GM12875 (cell line): ENCODE measurements at regions not wholly inside any gene's neighbourhood (a gene's known extent, or its start where the extent isn't known, plus 50 kb on each side); places are given as distances from the start of the nearest gene placed in this dataset.

ENCODE experiments used
- H3K4me3 ChIP-seq: one replicate; pipeline ENCODE4 v1.5.1; 2011; ENCODE audit warnings: low read depth, low read length, control low read depth
- CTCF ChIP-seq: IDR thresholded peaks from 2 replicates; pipeline ENCODE4 v1.5.1; 2011; ENCODE audit warnings: low read depth, mild to moderate bottlenecking, control low read depth, inconsistent platforms, low read length, moderate library complexity, borderline replicate concordance; ENCODE audit not compliant: insufficient read depth

- no peak overlapping the region for H3K4me3 ChIP-seq
- TF ChIP-seq CTCF: no peak
These were observed 2101.2 kb downstream of the TP53TG3F start for GRCh38 chr16:35560637-35560984.

GRCh38 chr16:35561346-35561745 lies 2101.9 kb downstream of the TP53TG3F start:
- TF ChIP-seq CTCF: no peak
- H3K4me3 ChIP-seq: no peak overlapping the region

DNA sequence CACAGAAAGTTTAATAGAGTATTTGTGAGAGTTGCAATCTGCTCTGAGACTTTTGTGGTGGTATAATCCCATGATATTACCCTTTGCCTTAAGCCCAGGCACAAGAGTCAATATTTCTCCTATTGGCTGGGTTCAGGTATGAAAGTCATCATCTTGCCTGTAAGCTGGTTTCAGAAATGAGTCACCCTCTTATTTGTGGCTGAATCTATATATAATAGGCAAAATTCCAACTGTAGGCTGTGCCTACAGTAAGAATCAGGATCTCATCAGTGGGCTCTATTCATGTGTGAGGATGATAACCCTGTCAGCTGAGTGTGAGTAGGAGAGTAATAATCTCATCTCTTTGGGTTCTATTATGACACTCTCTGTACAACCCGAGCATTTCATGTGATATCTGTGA lies 2103.1 kb downstream of the TP53TG3F start:
- no peak for TF ChIP-seq CTCF
- H3K4me3 ChIP-seq: no peak overlapping the region

DNA sequence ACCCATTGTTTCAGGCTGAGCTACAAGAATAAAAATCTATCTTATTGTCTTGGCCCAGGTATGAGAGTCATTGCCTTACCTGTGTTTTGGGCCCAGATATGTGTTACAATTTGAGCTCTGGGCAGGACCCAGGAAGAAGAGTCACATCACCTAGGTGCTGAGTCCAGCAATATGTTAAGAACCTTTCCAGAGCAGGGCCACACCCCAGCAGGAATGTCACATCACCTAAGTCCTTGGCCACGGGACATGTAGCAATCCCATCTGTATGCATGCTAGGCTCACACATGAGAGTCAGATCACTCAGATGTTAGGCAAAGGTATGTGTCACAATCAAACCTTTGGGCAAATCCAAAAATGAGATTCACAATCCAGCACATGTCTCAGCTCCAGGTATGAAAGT lies 2103.5 kb downstream of the TP53TG3F start:
- no peak for TF ChIP-seq CTCF
- no peak overlapping the region for H3K4me3 ChIP-seq

DNA sequence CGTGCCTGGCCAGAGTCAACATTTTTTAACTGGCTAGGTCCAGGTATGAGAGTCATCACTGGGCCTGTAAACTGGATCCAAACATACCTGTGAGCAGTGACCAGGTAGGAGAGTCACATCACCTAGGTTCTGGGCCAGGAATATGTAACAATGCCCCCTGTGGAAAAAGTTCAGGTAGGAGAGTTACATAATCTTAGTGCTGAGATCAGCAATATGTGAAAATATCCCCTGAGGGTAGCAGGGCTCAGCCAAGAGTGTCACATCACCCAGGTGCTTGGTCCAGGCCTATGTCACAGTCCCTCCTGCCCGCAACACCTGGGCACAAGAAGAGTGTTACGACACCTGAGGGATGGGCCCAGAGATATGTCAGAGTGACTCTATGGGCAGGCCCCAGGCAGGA lies 2104.7 kb downstream of the TP53TG3F start:
- no peak overlapping the region for H3K4me3 ChIP-seq
- no peak for TF ChIP-seq CTCF

DNA sequence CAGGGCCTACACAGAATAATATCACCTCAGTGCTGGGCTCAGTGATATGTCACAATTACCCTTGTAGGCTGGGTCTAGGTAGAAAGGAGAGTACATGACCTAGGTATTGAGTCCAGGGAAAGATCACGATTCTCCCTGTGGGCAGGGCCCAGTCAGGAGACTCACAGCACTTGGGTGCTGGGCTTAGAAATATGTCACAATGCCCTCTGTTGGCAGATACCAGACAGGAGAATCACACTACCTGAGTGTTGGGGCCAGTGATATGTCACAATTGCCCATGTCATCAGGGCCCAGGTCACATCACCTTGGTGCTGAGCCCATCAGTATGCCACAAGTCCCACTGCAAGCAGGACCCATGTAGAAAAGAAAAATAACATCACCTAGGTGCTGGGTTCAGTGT lies 2105.5 kb downstream of the TP53TG3F start:
- H3K4me3 ChIP-seq: no peak overlapping the region
- no peak for TF ChIP-seq CTCF

DNA sequence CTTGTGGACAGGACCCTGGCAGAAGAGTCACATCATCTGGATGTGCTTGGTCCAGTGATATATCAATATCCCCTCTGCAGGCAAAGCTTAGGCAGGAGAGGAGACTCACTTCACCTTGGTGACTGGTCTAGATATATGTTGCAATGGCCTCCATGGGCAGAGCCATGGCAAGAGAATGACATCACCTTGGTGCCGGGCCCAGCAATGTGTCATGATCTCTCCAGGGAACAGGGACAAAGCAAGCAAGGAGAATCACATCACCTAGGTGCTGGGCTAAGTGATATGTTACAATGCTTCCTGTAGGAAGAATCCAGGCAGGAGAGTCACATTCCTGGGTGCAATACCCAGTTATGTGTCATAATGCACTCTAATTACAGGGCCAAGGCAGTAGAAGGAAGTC lies 2106.2 kb downstream of the TP53TG3F start:
- no peak for TF ChIP-seq CTCF
- H3K4me3 ChIP-seq: no peak overlapping the region
